ENCODE measurements at regions not wholly inside any gene's neighbourhood (a gene's known extent, or its start where the extent isn't known, plus 50 kb on each side); places are given as distances from the start of the nearest gene placed in this dataset.
A peak's percentile ranks its signal among the peaks of the same experiment; 100 is the strongest.

DNA sequence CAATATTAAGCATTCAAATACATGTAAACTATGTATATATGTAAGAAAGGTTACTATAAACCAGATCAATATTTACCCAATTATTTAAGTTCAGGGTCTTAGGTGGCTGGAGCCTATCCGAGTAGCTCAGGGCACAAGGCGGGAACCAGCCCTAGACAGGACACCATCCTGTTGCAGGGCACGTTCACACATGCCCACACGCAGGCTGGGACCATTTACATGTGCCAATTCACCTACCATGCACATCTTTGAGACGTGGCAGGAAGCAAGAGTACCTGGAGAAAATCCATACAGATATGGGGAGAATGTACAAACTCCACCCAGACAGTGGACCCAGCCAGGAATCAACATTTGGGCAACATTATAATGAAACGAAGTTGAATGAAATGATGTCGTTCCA, 263.0 kb upstream of the E2F7 start:
- intact Hi-C loops (cut with micrococcal nuclease; ENCODE audit: unreplicated experiment) = no loop called here
- CTCF ChIA-PET = no interaction called here
- H3K27ac ChIP-seq (ENCODE audit: low read length) = no peak overlapping the region

GRCh38 chr12:77325511-77326236, 260.3 kb upstream of the E2F7 start:
- H3K4me3 ChIP-seq (ENCODE audit: low read depth in 2 of 2, low read length in 2 of 2) = peak overlapping the region; percentile 58 to 80; a peak in 3 of 4 replicates
- in situ Hi-C loops (cut with HindIII; ENCODE audit: low pct_unique_long_range_greater_than_20kb, low sequenced_read_pairs) = no loop called here

More for the DNA sequence above, 263.0 kb upstream of the E2F7 start:
- Histone ChIP-seq H3K9me3 (ENCODE audit: control insufficient read depth, insufficient read depth, low read depth, low read length) (no peaks in the 10 kb centered on the region), H3K4me3 (ENCODE audit: low read depth in 2 of 2, low read length in 2 of 2) (no peak overlapping the region), H3K27me3 (ENCODE audit: control insufficient read depth, insufficient read depth, low read length) (peaks cover 24% of the 10 kb centered on the region), H3K4me1 (ENCODE audit: control insufficient read depth, insufficient read depth, low read length) (no peaks in the 10 kb centered on the region; the same call in 1 of the 2 replicates), H3K36me3 (ENCODE audit: control insufficient read depth, insufficient read depth, low read length) (no peaks in the 10 kb centered on the region)
- no peak for ATAC-seq
- DNase-seq (ENCODE audit: low read depth, low spot score) = no peak
- no TSS peak for BruUV-seq (replicated peaks)
- POLR2A ChIA-PET = no interaction called here
- in situ Hi-C loops (cut with HindIII; ENCODE audit: low pct_unique_long_range_greater_than_20kb, low sequenced_read_pairs) = no loop called here
- TF ChIP-seq CTCF (IDR thresholded peaks at IDR 0.05) (no peak), POLR2AphosphoS5 (IDR thresholded peaks at IDR 0.05; ENCODE audit: low read depth, low read length) (no peak), SIN3A (IDR thresholded peaks at IDR 0.05; ENCODE audit: borderline replicate concordance, insufficient read depth, low read depth, low read length) (no peak), REST (IDR thresholded peaks at IDR 0.05; ENCODE audit: insufficient read depth in 1 of 2, low read depth in 2 of 2, low read length in 1 of 2) (no peak), TCF7L2 (IDR thresholded peaks at IDR 0.05; ENCODE audit: low read depth, low read length) (no peak)

More at GRCh38 chr12:77325511-77326236, 260.3 kb upstream of the E2F7 start:
- ATAC-seq = 0 out of 2 replicates have a peak, but pooled peaks have one; percentile 14
- H3K27me3 ChIP-seq (ENCODE audit: control insufficient read depth, insufficient read depth, low read length) = peaks cover 26% of the 10 kb centered on the region
- H3K27ac ChIP-seq (ENCODE audit: low read length) = no peak overlapping the region
- no peaks in the 10 kb centered on the region for H3K36me3 ChIP-seq (ENCODE audit: control insufficient read depth, insufficient read depth, low read length)
- TF ChIP-seq REST (IDR thresholded peaks at IDR 0.05; ENCODE audit: insufficient read depth in 1 of 2, low read depth in 2 of 2, low read length in 1 of 2) (no peak), TCF7L2 (IDR thresholded peaks at IDR 0.05; ENCODE audit: low read depth, low read length) (no peak), CTCF (IDR thresholded peaks at IDR 0.05) (no peak), SIN3A (IDR thresholded peaks at IDR 0.05; ENCODE audit: borderline replicate concordance, insufficient read depth, low read depth, low read length) (no peak), POLR2AphosphoS5 (IDR thresholded peaks at IDR 0.05; ENCODE audit: low read depth, low read length) (no peak)
- BruUV-seq (replicated peaks) = no TSS peak
- intact Hi-C loops (cut with micrococcal nuclease; ENCODE audit: unreplicated experiment) = no loop called here
- DNase-seq (ENCODE audit: low read depth, low spot score) = no peak
- POLR2A ChIA-PET = no interaction called here
- H3K4me1 ChIP-seq (ENCODE audit: control insufficient read depth, insufficient read depth, low read length) = no peaks in the 10 kb centered on the region; the same call in 1 of the 2 replicates
- H3K9me3 ChIP-seq (ENCODE audit: control insufficient read depth, insufficient read depth, low read depth, low read length) = no peaks in the 10 kb centered on the region
- CTCF ChIA-PET = no interaction called here

Data from Panc1 (cell line).